ENCODE measurements at regions not wholly inside any gene's neighbourhood (a gene's known extent, or its start where the extent isn't known, plus 50 kb on each side); places are given as distances from the start of the nearest gene placed in this dataset.

DNA sequence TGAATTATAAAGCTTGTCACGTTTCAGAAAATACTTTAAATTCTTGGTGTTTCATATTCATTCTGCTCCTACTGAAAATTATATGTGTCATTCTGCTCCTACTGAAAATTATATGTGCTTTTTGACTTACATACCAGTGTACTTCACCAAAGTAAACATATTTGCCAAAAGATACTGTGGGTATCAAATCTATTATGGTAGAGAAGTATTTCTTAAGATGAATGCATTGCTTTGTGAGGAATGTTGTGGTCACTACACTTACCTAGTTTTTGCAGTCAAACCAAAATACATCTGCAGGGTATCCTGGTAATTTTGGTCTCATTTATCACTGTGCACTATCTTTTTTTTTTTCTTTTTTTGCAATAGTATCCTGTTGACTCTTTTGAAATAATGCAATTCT is 287.7 kb upstream of the MAD2L1 start:
- TF ChIP-seq POLR2AphosphoS5 (IDR thresholded peaks at IDR 0.05; ENCODE audit: low read depth, low read length) = no peak
- no peak for TF ChIP-seq POLR2A (IDR thresholded peaks at IDR 0.05; ENCODE audit: low read depth, low read length)
- no peak for TF ChIP-seq TAF1 (IDR thresholded peaks at IDR 0.05; ENCODE audit: borderline replicate concordance, low read depth, low read length)

Measured in GM12892 (cell line).